ENCODE measurements at regions not wholly inside any gene's neighbourhood (a gene's known extent, or its start where the extent isn't known, plus 50 kb on each side); places are given as distances from the start of the nearest gene placed in this dataset.

DNA sequence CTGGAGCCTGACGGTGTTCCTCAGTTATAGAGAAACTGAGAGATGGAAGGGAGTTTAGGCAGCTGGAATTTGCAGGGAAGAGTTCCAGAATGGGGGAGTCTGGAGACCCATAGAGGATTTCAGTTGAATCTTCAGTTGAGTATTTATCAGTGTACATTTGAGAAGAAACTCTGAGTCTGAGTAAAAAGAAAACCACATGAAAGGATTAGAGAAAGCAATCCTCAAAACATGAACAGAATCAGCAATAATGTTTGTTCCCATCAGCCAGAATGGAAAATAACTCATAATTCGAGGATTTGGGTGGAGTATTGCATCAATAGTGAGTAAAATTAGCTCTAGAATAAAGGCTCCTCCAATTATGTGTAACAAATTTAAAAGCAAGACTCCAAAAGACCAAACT, 130.0 kb upstream of the AHR start:
- TF ChIP-seq HDGF (IDR thresholded peaks at IDR 0.05; ENCODE audit: borderline replicate concordance) (no peak), BHLHE40 (IDR thresholded peaks at IDR 0.05; ENCODE audit: borderline replicate concordance) (no peak), CTBP1 (IDR thresholded peaks at IDR 0.05; ENCODE audit: borderline replicate concordance) (no peak), FOXM1 (IDR thresholded peaks at IDR 0.05; ENCODE audit: borderline replicate concordance) (no peak), TARDBP (IDR thresholded peaks at IDR 0.05) (no peak), LEF1 (IDR thresholded peaks at IDR 0.05; ENCODE audit: borderline replicate concordance) (no peak), SUZ12 (IDR thresholded peaks at IDR 0.05) (no peak), NFRKB (IDR thresholded peaks at IDR 0.05) (no peak), SP1 (IDR thresholded peaks at IDR 0.05) (no peak), FOXK2 (IDR thresholded peaks at IDR 0.05) (no peak), ZNF384 (IDR thresholded peaks at IDR 0.05) (no peak), ELF4 (IDR thresholded peaks at IDR 0.05) (no peak)
- TF ChIP-seq, protein P1, sequence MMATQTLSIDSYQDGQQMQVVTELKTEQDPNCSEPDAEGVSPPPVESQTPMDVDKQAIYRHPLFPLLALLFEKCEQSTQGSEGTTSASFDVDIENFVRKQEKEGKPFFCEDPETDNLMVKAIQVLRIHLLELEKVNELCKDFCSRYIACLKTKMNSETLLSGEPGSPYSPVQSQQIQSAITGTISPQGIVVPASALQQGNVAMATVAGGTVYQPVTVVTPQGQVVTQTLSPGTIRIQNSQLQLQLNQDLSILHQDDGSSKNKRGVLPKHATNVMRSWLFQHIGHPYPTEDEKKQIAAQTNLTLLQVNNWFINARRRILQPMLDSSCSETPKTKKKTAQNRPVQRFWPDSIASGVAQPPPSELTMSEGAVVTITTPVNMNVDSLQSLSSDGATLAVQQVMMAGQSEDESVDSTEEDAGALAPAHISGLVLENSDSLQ (IDR thresholded peaks at IDR 0.05), result no peak
